ENCODE measurements at regions not wholly inside any gene's neighbourhood (a gene's known extent, or its start where the extent isn't known, plus 50 kb on each side); places are given as distances from the start of the nearest gene placed in this dataset.

GRCh38 chr7:142657376-142657775 is 91.9 kb upstream of the PRSS1 start:
- intact Hi-C loops (cut with micrococcal nuclease; ENCODE audit: unreplicated experiment) = no loop called here
- no peak overlapping the region for H3K4me3 ChIP-seq (ENCODE audit: low read depth, low read length, poor library complexity, severe bottlenecking)
- DNase-seq (ENCODE audit: low spot score) = no peak
- ChIA-PET CTCF (no interaction called here), POLR2A (ENCODE audit: low non-redundant PET) (no interaction called here)
- no TSS peak for BruUV-seq (replicated peaks)
- H3K27me3 ChIP-seq (replicated peaks; ENCODE audit: insufficient read depth, low read depth, low read length, poor library complexity) = peaks cover 3% of the 10 kb centered on the region
- no peaks in the 10 kb centered on the region for H3K9me3 ChIP-seq (ENCODE audit: low read depth, low read length, poor library complexity, severe bottlenecking)
- no peak overlapping the region for H3K27ac ChIP-seq (ENCODE audit: low read depth, low read length, poor library complexity, severe bottlenecking)
- H3K36me3 ChIP-seq (ENCODE audit: insufficient read depth, low read length, poor library complexity, severe bottlenecking) = no peaks in the 10 kb centered on the region
- H3K4me1 ChIP-seq (ENCODE audit: insufficient read depth, low read length, poor library complexity, severe bottlenecking) = no peaks in the 10 kb centered on the region
- TF ChIP-seq EZH2 (IDR thresholded peaks at IDR 0.05; ENCODE audit: borderline replicate concordance, low read depth, low read length, poor library complexity, severe bottlenecking) (no peak), CTCF (conservative IDR thresholded peaks at IDR 0.05; ENCODE audit: low read depth, low read length) (no peak)

DNA sequence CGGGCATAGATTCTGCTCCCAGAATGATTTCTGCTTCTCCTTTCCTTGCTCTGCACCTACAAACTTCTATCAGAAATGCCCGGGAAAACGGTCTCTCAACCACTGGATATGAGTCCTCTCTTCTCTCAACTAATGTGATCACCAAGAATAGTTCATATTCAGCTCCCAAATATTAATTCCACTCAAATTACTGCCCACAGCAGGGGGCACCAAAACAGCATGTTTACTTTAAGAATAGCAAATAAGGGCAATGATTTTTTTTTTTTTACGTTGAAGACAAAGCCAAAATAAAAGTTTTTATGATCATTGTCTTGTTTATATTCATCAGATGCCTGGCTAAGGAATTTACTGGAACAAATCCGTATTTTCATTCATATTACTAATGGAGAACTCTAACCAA is 94.9 kb upstream of the PRSS1 start:
- H3K4me3 ChIP-seq (ENCODE audit: low read depth, low read length, poor library complexity, severe bottlenecking) = no peak overlapping the region
- H3K9me3 ChIP-seq (ENCODE audit: low read depth, low read length, poor library complexity, severe bottlenecking) = no peaks in the 10 kb centered on the region
- no peaks in the 10 kb centered on the region for H3K36me3 ChIP-seq (ENCODE audit: insufficient read depth, low read length, poor library complexity, severe bottlenecking)
- BruUV-seq (replicated peaks) = no TSS peak
- no peak overlapping the region for H3K27ac ChIP-seq (ENCODE audit: low read depth, low read length, poor library complexity, severe bottlenecking)
- peaks cover 3% of the 10 kb centered on the region for H3K27me3 ChIP-seq (replicated peaks; ENCODE audit: insufficient read depth, low read depth, low read length, poor library complexity)
- no peak for DNase-seq (ENCODE audit: low spot score)
- TF ChIP-seq EZH2 (IDR thresholded peaks at IDR 0.05; ENCODE audit: borderline replicate concordance, low read depth, low read length, poor library complexity, severe bottlenecking) (no peak), CTCF (conservative IDR thresholded peaks at IDR 0.05; ENCODE audit: low read depth, low read length) (no peak)
- no peaks in the 10 kb centered on the region for H3K4me1 ChIP-seq (ENCODE audit: insufficient read depth, low read length, poor library complexity, severe bottlenecking)
- intact Hi-C loops (cut with micrococcal nuclease; ENCODE audit: unreplicated experiment) = no loop called here
- ChIA-PET CTCF (no interaction called here), POLR2A (ENCODE audit: low non-redundant PET) (no interaction called here)

DNA sequence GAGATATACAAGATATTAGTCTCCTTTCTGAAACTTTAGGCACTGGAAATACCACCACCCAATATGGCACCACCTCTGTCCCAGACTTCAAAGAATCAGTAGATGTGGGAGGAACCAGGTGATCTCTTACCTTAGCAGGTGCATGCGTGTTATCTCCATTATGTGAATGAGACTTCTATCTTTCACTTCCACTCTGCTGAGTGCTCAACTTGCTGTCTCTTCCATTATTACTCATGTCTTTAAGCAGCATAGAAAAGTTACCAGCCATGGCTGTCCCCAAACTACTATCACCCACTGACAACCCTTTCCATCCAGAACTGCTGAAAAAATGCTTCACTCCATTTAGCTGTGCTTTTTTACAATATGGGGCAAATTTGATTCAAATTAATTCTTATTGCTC is 101.5 kb upstream of the PRSS1 start:
- ChIA-PET POLR2A (ENCODE audit: low non-redundant PET) (no interaction called here), CTCF (no interaction called here)
- H3K27ac ChIP-seq (ENCODE audit: low read depth, low read length, poor library complexity, severe bottlenecking) = no peak overlapping the region
- no peaks in the 10 kb centered on the region for H3K9me3 ChIP-seq (ENCODE audit: low read depth, low read length, poor library complexity, severe bottlenecking)
- no peak overlapping the region for H3K4me3 ChIP-seq (ENCODE audit: low read depth, low read length, poor library complexity, severe bottlenecking)
- BruUV-seq (replicated peaks) = no TSS peak
- intact Hi-C loops (cut with micrococcal nuclease; ENCODE audit: unreplicated experiment) = no loop called here
- H3K4me1 ChIP-seq (ENCODE audit: insufficient read depth, low read length, poor library complexity, severe bottlenecking) = no peaks in the 10 kb centered on the region
- no peak for DNase-seq (ENCODE audit: low spot score)
- no peaks in the 10 kb centered on the region for H3K36me3 ChIP-seq (ENCODE audit: insufficient read depth, low read length, poor library complexity, severe bottlenecking)
- H3K27me3 ChIP-seq (replicated peaks; ENCODE audit: insufficient read depth, low read depth, low read length, poor library complexity) = peaks cover 33% of the 10 kb centered on the region
- TF ChIP-seq CTCF (conservative IDR thresholded peaks at IDR 0.05; ENCODE audit: low read depth, low read length) (no peak), EZH2 (IDR thresholded peaks at IDR 0.05; ENCODE audit: borderline replicate concordance, low read depth, low read length, poor library complexity, severe bottlenecking) (no peak)
